PFSK-1 (cell line): ENCODE measurements at regions not wholly inside any gene's neighbourhood (a gene's known extent, or its start where the extent isn't known, plus 50 kb on each side); places are given as distances from the start of the nearest gene placed in this dataset.

Experiments used
- POLR2AphosphoS5 ChIP-seq: IDR thresholded peaks from 2 replicates; pipeline ENCODE4 v1.6.1; 2012; ENCODE audit warnings: low read depth, mild to moderate bottlenecking, control low read depth, low read length, moderate library complexity
- SIN3A ChIP-seq: IDR thresholded peaks from 2 replicates; pipeline ENCODE4 v1.6.1; 2012; ENCODE audit warnings: mild to moderate bottlenecking, low read length, moderate library complexity, borderline replicate concordance; ENCODE audit not compliant: insufficient read depth
- TAF1 ChIP-seq: IDR thresholded peaks from 2 replicates; pipeline ENCODE4 v1.6.1; 2012; ENCODE audit warnings: low read length, control low read depth, borderline replicate concordance; ENCODE audit not compliant: insufficient read depth

DNA sequence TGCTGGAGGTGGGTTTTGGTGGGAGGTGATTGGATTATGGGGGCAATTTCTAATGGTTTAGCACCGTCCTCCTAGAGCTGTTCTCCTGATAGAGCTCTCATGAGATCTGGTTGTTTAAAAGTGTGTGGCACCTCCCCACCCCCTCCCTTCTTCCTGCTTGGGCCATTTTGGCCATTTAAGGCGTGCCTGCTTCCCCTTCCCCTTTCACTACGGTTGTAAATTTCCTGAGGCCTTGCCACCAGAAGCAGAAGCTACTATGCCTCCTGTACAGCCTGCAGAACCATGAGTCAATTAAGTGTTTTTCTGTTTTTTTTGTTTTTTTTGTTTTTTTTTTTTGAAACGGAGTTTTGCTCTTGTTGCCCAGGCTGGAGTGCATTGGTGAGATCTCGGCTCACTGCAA lies 335.7 kb upstream of the HS6ST1 start:
- TF ChIP-seq POLR2AphosphoS5 (no peak), SIN3A (no peak), TAF1 (no peak)
